ENCODE measurements at regions not wholly inside any gene's neighbourhood (a gene's known extent, or its start where the extent isn't known, plus 50 kb on each side); places are given as distances from the start of the nearest gene placed in this dataset.

DNA sequence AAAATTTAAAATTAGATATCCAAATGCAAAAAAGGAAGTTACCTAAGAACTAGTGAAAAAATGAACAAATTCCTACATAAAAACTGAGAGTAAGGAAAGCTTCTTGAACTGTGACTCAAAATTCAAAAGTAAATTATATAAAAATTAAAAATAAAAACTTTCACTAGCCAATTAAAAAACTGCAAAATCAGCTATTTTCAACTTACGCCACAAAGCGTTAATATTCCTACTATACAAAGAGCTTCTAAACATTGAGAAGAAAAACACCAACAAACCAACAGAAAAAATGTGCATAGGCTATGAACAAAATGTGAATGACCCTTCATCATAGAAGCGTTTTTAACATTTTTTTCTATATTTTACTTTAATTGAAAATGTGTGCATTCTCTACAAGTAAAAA is 445.7 kb downstream of the CDH2 start:
- TF ChIP-seq, protein P1, sequence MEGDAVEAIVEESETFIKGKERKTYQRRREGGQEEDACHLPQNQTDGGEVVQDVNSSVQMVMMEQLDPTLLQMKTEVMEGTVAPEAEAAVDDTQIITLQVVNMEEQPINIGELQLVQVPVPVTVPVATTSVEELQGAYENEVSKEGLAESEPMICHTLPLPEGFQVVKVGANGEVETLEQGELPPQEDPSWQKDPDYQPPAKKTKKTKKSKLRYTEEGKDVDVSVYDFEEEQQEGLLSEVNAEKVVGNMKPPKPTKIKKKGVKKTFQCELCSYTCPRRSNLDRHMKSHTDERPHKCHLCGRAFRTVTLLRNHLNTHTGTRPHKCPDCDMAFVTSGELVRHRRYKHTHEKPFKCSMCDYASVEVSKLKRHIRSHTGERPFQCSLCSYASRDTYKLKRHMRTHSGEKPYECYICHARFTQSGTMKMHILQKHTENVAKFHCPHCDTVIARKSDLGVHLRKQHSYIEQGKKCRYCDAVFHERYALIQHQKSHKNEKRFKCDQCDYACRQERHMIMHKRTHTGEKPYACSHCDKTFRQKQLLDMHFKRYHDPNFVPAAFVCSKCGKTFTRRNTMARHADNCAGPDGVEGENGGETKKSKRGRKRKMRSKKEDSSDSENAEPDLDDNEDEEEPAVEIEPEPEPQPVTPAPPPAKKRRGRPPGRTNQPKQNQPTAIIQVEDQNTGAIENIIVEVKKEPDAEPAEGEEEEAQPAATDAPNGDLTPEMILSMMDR (IDR thresholded peaks at IDR 0.05), result no peak
- TF ChIP-seq POLR2A (IDR thresholded peaks at IDR 0.05), result no peak
